ENCODE measurements at regions not wholly inside any gene's neighbourhood (a gene's known extent, or its start where the extent isn't known, plus 50 kb on each side); places are given as distances from the start of the nearest gene placed in this dataset.

- TF ChIP-seq, protein P1, sequence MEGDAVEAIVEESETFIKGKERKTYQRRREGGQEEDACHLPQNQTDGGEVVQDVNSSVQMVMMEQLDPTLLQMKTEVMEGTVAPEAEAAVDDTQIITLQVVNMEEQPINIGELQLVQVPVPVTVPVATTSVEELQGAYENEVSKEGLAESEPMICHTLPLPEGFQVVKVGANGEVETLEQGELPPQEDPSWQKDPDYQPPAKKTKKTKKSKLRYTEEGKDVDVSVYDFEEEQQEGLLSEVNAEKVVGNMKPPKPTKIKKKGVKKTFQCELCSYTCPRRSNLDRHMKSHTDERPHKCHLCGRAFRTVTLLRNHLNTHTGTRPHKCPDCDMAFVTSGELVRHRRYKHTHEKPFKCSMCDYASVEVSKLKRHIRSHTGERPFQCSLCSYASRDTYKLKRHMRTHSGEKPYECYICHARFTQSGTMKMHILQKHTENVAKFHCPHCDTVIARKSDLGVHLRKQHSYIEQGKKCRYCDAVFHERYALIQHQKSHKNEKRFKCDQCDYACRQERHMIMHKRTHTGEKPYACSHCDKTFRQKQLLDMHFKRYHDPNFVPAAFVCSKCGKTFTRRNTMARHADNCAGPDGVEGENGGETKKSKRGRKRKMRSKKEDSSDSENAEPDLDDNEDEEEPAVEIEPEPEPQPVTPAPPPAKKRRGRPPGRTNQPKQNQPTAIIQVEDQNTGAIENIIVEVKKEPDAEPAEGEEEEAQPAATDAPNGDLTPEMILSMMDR (IDR thresholded peaks at IDR 0.05) = no peak
- no peak for TF ChIP-seq POLR2A (IDR thresholded peaks at IDR 0.05)
These were observed 473.2 kb downstream of the MED10 start for GRCh38 chr5:5905186-5905585.
